ENCODE measurements at regions not wholly inside any gene's neighbourhood (a gene's known extent, or its start where the extent isn't known, plus 50 kb on each side); places are given as distances from the start of the nearest gene placed in this dataset.

- H3K14ac ChIP-seq (replicated peaks; ENCODE audit: low read depth, low read length), result 0 out of 2 replicates have a peak overlapping the region, but pooled peaks have one; percentile 29
- no peak overlapping the region for H3K4me3 ChIP-seq (ENCODE audit: insufficient read depth, low read depth, low read length)
- H2BK5ac ChIP-seq (ENCODE audit: low read depth, low read length, poor library complexity, severe bottlenecking), result no peak overlapping the region
- DNase-seq (peak; percentile 56), ATAC-seq (ENCODE audit: low read depth) (no peak)
- no peaks in the 10 kb centered on the region for H3K36me3 ChIP-seq (ENCODE audit: control insufficient read depth, insufficient read depth, low read length)
- no CpG with 5 or more reads among the region's 7 CpGs for WGBS, 2 experiments (ENCODE audit: extremely low coverage in 2 of 2, insufficient read length in 1 of 2)
- no TSS peak for BruUV-seq (replicated peaks)
- H2AFZ ChIP-seq (replicated peaks; ENCODE audit: low read length, poor library complexity), result peak overlapping the region; percentile 61
- no peaks in the 10 kb centered on the region for H4K20me1 ChIP-seq (ENCODE audit: insufficient read depth, low read length)
- no peak overlapping the region for H2BK120ac ChIP-seq (ENCODE audit: low read depth, low read length)
- H3K9me3 ChIP-seq (ENCODE audit: control insufficient read depth, insufficient read depth, low read length), result no peaks in the 10 kb centered on the region
- TF ChIP-seq USF2 (IDR thresholded peaks at IDR 0.05; ENCODE audit: low read depth, low read length), result peak; percentile 62
- no peak for TF ChIP-seq MAFK (IDR thresholded peaks at IDR 0.05; ENCODE audit: low read depth, low read length)
- no peak overlapping the region for H3K27ac ChIP-seq (ENCODE audit: insufficient read depth, low read length)
- no peak overlapping the region for H3K56ac ChIP-seq (ENCODE audit: extremely low read depth, insufficient read depth, low read length)
- H4K5ac ChIP-seq (ENCODE audit: low read depth, low read length), result no peak overlapping the region
- H3K18ac ChIP-seq (ENCODE audit: low read depth, low read length), result no peak overlapping the region
- H3K27me3 ChIP-seq (ENCODE audit: control insufficient read depth, insufficient read depth, low read length), result peaks cover 16% of the 10 kb centered on the region
- ChIA-PET CTCF (no interaction called here), POLR2A (ENCODE audit: unreplicated experiment) (no interaction called here)
- H2BK15ac ChIP-seq (ENCODE audit: low read depth, low read length), result no peak overlapping the region
- 0 out of 2 replicates have a peak, but pooled peaks cover 3% of the 10 kb centered on the region for H3K9me1 ChIP-seq (ENCODE audit: insufficient read depth, low read length)
- no peak overlapping the region for H3K9ac ChIP-seq (ENCODE audit: low read depth, low read length)
- H3K4me2 ChIP-seq (ENCODE audit: low read depth, low read length), result no peak overlapping the region
- H2BK20ac ChIP-seq (ENCODE audit: low read depth, low read length), result no peak overlapping the region
- no peak overlapping the region for H2AK9ac ChIP-seq (replicated peaks; ENCODE audit: low read depth, low read length, poor library complexity)
- H3K79me1 ChIP-seq (ENCODE audit: low read depth in 1 of 2, low read length in 2 of 2), result no peaks in the 10 kb centered on the region
- in situ Hi-C loops (cut with MboI; ENCODE audit: low sequenced_read_pairs) (no loop called here), dilution Hi-C loops (cut with HindIII; ENCODE audit: low sequenced_read_pairs, unreplicated experiment) (no loop called here), intact Hi-C loops (cut with micrococcal nuclease) (no loop called here)
- H3K4ac ChIP-seq (ENCODE audit: low read depth, low read length), result no peak overlapping the region
- no peak overlapping the region for H2AK5ac ChIP-seq (ENCODE audit: low read depth, low read length)
- no peak overlapping the region for H4K91ac ChIP-seq (ENCODE audit: insufficient read depth, low read depth, low read length)
- H3K4me1 ChIP-seq (ENCODE audit: control insufficient read depth, insufficient read depth, low read length), result no peaks in the 10 kb centered on the region
- no peak overlapping the region; the same call in 1 of the 2 replicates for H3K23ac ChIP-seq (ENCODE audit: low read depth, low read length)
- H4K8ac ChIP-seq (ENCODE audit: low read depth in 2 of 2, low read length in 2 of 2), result peak overlapping the region in 1 of 2 experiments; percentile 11; a peak in 2 of 4 replicates
Measured at GRCh38 chr5:72015103-72015548, 92.1 kb upstream of the MAP1B start.

Measured in IMR-90 (cell line).